Gastrocnemius medialis (tissue), 4 donors: ENCODE measurements at regions not wholly inside any gene's neighbourhood (a gene's known extent, or its start where the extent isn't known, plus 50 kb on each side); places are given as distances from the start of the nearest gene placed in this dataset.

Source experiments
- ATAC-seq, 2 donors: fragments of 150-250 bp; one replicate each; pipeline ENCODE4 v1.9.1; 2016
- DNase-seq, 2 donors: peaks; one replicate each; pipeline ENCODE4 v3.0.0-alpha.2; 2019
- H3K27ac ChIP-seq, 4 donors: fragments of 200-600 bp; sonication (generic); 1 replicate in 1 of 4; 2 replicates in 3 of 4; pipeline ENCODE4 v1.5.1; 2016 to 2018; ENCODE audit warnings: mild to moderate bottlenecking in 2 of 4, moderate library complexity in 1 of 4
- H3K27me3 ChIP-seq, 3 donors: fragments of 200-600 bp; sonication (generic) in 2 of 3; 1 replicate in 1 of 3; 2 replicates in 2 of 3; pipeline versions ENCODE4 v1.5.1 to v1.6.0; 2016 to 2019; ENCODE audit warnings: mild to moderate bottlenecking in 1 of 3, moderate library complexity in 1 of 3
- H3K36me3 ChIP-seq, 2 donors: fragments of 200-600 bp; sonication (generic) in 1 of 2; one replicate each; pipeline ENCODE4 v1.5.1; 2017 to 2018
- H3K4me1 ChIP-seq, 2 donors: fragments of 200-600 bp; sonication (generic) in 1 of 2; one replicate each; pipeline ENCODE4 v1.5.1; 2016 to 2017; ENCODE audit warnings: mild to moderate bottlenecking in 2 of 2
- H3K4me3 ChIP-seq, 4 donors: fragments of 200-600 bp; sonication (generic) in 3 of 4; 1 replicate in 1 of 4; 2 replicates in 3 of 4; pipeline ENCODE4 v1.5.1; 2016 to 2019; ENCODE audit warnings: mild to moderate bottlenecking in 2 of 4
- H3K9me3 ChIP-seq, 3 donors: fragments of 200-600 bp; sonication (generic) in 2 of 3; 1 replicate in 1 of 3; 2 replicates in 2 of 3; pipeline ENCODE4 v1.5.1; 2016 to 2019
- POLR2A ChIP-seq, 2 donors: fragments of 450-650 bp; IDR thresholded peaks; one replicate each; pipeline ENCODE4 v1.6.1; 2017; ENCODE audit warnings: antibody characterized with exemption in 2 of 2, mild to moderate bottlenecking in 2 of 2, moderate library complexity in 2 of 2
- in situ Hi-C, 4 donors: fragments of 200-750 bp; cut with MboI; loops; one replicate each; pipeline versions ENCODE4 v1.15.0 to v1.8.0; 2017; ENCODE audit warnings: low sequenced_read_pairs in 4 of 4
- intact Hi-C: fragments of 100-400 bp; cut with DNase I; formaldehyde crosslinking; loops from one replicate; pipeline ENCODE4 v1.15.1; 2023; ENCODE audit warnings: low total_unique reads
- TF ChIP-seq, protein P1 (sequence below), 5 experiments: fragments of 450-650 bp in 3 of 5; fragments of 200-600 bp in 2 of 5; sonication (generic) in 2 of 5; IDR thresholded peaks in 4 of 5; conservative IDR thresholded peaks in 1 of 5; 1 replicate in 4 of 5; 2 replicates in 1 of 5; pipeline ENCODE4 v1.5.1; 2016 to 2019; ENCODE audit warnings: antibody characterized with exemption in 5 of 5, mild to moderate bottlenecking in 3 of 5, moderate library complexity in 3 of 5

DNA sequence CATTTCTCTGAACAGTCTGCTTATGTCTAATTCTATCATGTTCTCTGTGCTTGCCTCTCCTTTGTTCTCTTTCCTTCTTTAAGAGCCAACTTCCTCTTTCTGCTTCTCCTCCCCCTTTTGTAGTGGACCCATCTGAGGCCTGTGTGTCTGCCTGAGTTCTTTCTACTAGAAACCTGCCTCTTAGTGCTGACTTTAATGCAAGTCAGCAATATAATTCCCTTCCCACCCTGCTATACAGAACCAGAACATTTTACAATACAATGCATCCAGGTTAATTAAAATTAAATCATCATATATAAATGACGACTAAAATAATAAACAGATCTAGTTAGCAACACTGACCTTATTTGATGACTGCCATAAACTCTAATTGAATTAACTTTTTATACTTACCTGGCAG is 82.6 kb upstream of the GAS1 start:
- H3K36me3 ChIP-seq: no peaks in the 10 kb centered on the region
- intact Hi-C loops: loop anchor here (10.0 kb wide), 1 partner anchor 355 kb away; no protein-coding TSS in a partner anchor

DNA sequence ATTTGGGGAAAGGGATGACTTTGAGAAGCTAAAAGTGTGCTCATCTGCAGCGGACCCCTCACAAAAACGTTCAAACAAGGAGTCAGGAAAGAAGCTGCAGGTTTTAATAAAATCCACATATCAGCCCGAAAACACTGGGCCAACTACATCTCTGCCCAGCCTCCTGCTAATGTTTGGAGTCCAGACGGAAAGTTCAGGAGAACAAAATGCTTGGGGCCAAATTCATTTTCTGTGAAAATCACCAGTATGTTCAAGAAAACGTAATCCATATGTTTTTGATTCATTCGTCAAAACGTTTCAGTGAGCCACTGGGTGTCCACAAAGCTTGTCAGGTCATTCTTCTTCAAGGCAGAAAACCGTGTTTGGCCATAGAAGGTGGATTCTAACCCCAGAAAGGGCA is 87.5 kb upstream of the GAS1 start:
- Histone ChIP-seq H3K36me3 (no peaks in the 10 kb centered on the region), H3K9me3 (no peaks in the 10 kb centered on the region), H3K4me1 (no peaks in the 10 kb centered on the region), H3K27ac (no peak overlapping the region), H3K4me3 (no peak overlapping the region), H3K27me3 (peaks cover 0 to 3% (median 0%) of the 10 kb centered on the region in 3 donors)
- TF ChIP-seq, protein P1, sequence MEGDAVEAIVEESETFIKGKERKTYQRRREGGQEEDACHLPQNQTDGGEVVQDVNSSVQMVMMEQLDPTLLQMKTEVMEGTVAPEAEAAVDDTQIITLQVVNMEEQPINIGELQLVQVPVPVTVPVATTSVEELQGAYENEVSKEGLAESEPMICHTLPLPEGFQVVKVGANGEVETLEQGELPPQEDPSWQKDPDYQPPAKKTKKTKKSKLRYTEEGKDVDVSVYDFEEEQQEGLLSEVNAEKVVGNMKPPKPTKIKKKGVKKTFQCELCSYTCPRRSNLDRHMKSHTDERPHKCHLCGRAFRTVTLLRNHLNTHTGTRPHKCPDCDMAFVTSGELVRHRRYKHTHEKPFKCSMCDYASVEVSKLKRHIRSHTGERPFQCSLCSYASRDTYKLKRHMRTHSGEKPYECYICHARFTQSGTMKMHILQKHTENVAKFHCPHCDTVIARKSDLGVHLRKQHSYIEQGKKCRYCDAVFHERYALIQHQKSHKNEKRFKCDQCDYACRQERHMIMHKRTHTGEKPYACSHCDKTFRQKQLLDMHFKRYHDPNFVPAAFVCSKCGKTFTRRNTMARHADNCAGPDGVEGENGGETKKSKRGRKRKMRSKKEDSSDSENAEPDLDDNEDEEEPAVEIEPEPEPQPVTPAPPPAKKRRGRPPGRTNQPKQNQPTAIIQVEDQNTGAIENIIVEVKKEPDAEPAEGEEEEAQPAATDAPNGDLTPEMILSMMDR (IDR thresholded peaks at IDR 0.05 in 4 of 5, conservative IDR thresholded peaks at IDR 0.05 in 1 of 5): no peak
- no peak for TF ChIP-seq POLR2A (IDR thresholded peaks at IDR 0.05)
- no peak for DNase-seq
- ATAC-seq: no peak
- intact Hi-C loops (loop anchor here (10.0 kb wide), 1 partner anchor 360 kb away; no protein-coding TSS in a partner anchor), in situ Hi-C loops (no loop called here)

More for the DNA sequence above, 82.6 kb upstream of the GAS1 start:
- no peak for DNase-seq
- Histone ChIP-seq H3K4me3 (no peak overlapping the region), H3K27me3 (peaks cover 0 to 3% (median 0%) of the 10 kb centered on the region in 3 donors), H3K27ac (no peak overlapping the region), H3K4me1 (no peaks in the 10 kb centered on the region), H3K9me3 (no peaks in the 10 kb centered on the region)
- no peak for ATAC-seq
- no peak for TF ChIP-seq POLR2A (IDR thresholded peaks at IDR 0.05)
- TF ChIP-seq, protein P1 (IDR thresholded peaks at IDR 0.05 in 4 of 5, conservative IDR thresholded peaks at IDR 0.05 in 1 of 5): no peak
- in situ Hi-C loops: no loop called here

DNA sequence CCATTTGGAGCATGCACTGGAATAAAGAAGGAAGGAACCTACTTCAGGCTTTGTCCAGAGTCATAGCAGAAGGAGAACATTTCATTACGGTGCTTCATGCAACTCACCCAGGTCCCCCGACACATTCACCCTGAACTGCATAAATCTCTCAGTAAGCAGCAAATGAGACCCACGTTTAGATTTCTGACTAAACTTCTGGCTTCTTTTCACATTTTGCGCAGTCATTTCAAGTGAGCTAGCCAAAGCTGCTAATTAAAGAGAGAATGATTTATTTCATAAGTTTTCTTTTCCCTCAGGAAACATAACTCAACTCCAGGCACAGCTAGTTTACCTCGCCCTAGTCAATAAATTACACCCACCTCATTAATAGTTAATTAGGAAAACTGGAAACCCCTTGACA is 88.6 kb upstream of the GAS1 start:
- intact Hi-C loops: loop anchor here (10.0 kb wide), 1 partner anchor 361 kb away; no protein-coding TSS in a partner anchor

DNA sequence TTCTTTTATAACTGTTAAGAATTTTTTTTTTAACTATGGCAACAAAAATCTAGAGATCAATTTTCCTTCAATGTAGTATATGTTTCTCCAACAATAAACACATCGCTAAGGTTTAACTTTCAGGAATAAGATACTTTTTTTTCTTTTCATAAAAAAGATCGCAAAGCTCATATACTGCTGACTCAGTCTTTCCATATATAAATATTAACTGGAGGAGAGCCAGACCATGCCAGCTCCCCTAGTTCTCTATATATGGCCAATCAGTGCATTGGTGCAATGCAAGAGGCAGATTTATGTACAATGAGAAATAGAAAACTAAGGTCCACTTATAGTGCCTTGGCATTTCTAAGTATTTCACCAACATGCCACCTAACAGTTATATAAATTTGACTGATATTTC is 89.2 kb upstream of the GAS1 start:
- Histone ChIP-seq H3K36me3 (no peaks in the 10 kb centered on the region), H3K4me3 (no peak overlapping the region), H3K9me3 (no peaks in the 10 kb centered on the region), H3K27me3 (peaks cover 0 to 3% (median 0%) of the 10 kb centered on the region in 3 donors), H3K4me1 (no peaks in the 10 kb centered on the region), H3K27ac (no peak overlapping the region)
- ATAC-seq (no peak), DNase-seq (no peak)
- intact Hi-C loops: loop anchor here (10.0 kb wide), 1 partner anchor 362 kb away; no protein-coding TSS in a partner anchor
- in situ Hi-C loops: no loop called here
- TF ChIP-seq, protein P1 (IDR thresholded peaks at IDR 0.05 in 4 of 5, conservative IDR thresholded peaks at IDR 0.05 in 1 of 5): no peak
- no peak for TF ChIP-seq POLR2A (IDR thresholded peaks at IDR 0.05)

More for the DNA sequence above, 88.6 kb upstream of the GAS1 start:
- no peak for ATAC-seq
- no peak overlapping the region for H3K4me3 ChIP-seq
- H3K27ac ChIP-seq: no peak overlapping the region
- TF ChIP-seq, protein P1 (IDR thresholded peaks at IDR 0.05 in 4 of 5, conservative IDR thresholded peaks at IDR 0.05 in 1 of 5): no peak
- TF ChIP-seq POLR2A (IDR thresholded peaks at IDR 0.05): no peak
- no peaks in the 10 kb centered on the region for H3K9me3 ChIP-seq
- in situ Hi-C loops: no loop called here
- no peak for DNase-seq
- no peaks in the 10 kb centered on the region for H3K36me3 ChIP-seq
- no peaks in the 10 kb centered on the region for H3K4me1 ChIP-seq
- H3K27me3 ChIP-seq: peaks cover 0 to 3% (median 0%) of the 10 kb centered on the region in 3 donors
